Neural crest cell (in vitro differentiated cells): ENCODE measurements at regions not wholly inside any gene's neighbourhood (a gene's known extent, or its start where the extent isn't known, plus 50 kb on each side); places are given as distances from the start of the nearest gene placed in this dataset.
"Not testable (repeated sequence)": the region's sequence is repeated elsewhere in the genome, so short reads cannot be mapped to it uniquely, and the experiment has no call there.

ENCODE experiments used
- DNase-seq: peaks from one replicate; pipeline ENCODE4 v3.0.0; 2021; ENCODE audit warnings: low read depth, mixed read lengths, low spot score
- H3K27ac Mint-ChIP-seq: one replicate; pipeline ENCODE4 v1.8.0; 2021; ENCODE audit warnings: mild to moderate bottlenecking, mixed read lengths; ENCODE audit not compliant: unreplicated experiment
- H3K27me3 Mint-ChIP-seq: 2 replicates; pipeline ENCODE4 v1.8.0; 2021; ENCODE audit warnings: low read depth, mild to moderate bottlenecking, mixed read lengths
- H3K36me3 Mint-ChIP-seq: 2 replicates; pipeline ENCODE4 v1.8.0; 2021; ENCODE audit warnings: low read depth, mild to moderate bottlenecking, mixed read lengths
- H3K4me1 Mint-ChIP-seq: 2 replicates; pipeline ENCODE4 v1.8.0; 2021; ENCODE audit warnings: mixed read lengths
- H3K4me3 Mint-ChIP-seq: one replicate; pipeline ENCODE4 v1.8.0; 2021; ENCODE audit warnings: mild to moderate bottlenecking, mixed read lengths
- H3K9me3 Mint-ChIP-seq: 2 replicates; pipeline ENCODE4 v1.8.0; 2021; ENCODE audit warnings: mixed read lengths
- CTCF ChIP-seq: fragments of 200-600 bp; sonication (generic); conservative IDR thresholded peaks from 2 replicates; pipeline ENCODE4 v1.5.0; 2021; ENCODE audit warnings: antibody characterized with exemption, mild to moderate bottlenecking

- Mint-ChIP-seq H3K27me3 (no peaks in the 10 kb centered on the region), H3K9me3 (no peaks in the 10 kb centered on the region), H3K36me3 (no peaks in the 10 kb centered on the region), H3K4me3 (no peak overlapping the region), H3K4me1 (no peaks in the 10 kb centered on the region), H3K27ac (no peak overlapping the region)
- no peak for TF ChIP-seq CTCF
- no peak for DNase-seq
Measured at GRCh38 chr1:102661481-102661880, 446.8 kb downstream of the COL11A1 start.

GRCh38 chr1:102659876-102660483, 448.3 kb downstream of the COL11A1 start:
- DNase-seq, H3K4me3 Mint-ChIP-seq, H3K4me1 Mint-ChIP-seq, H3K36me3 Mint-ChIP-seq, H3K9me3 Mint-ChIP-seq, H3K27ac Mint-ChIP-seq, H3K27me3 Mint-ChIP-seq: not testable (repeated sequence)

- H3K27ac Mint-ChIP-seq = no peak overlapping the region
- no peaks in the 10 kb centered on the region for H3K9me3 Mint-ChIP-seq
- DNase-seq = no peak
- no peak for TF ChIP-seq CTCF
- H3K4me1 Mint-ChIP-seq = no peaks in the 10 kb centered on the region
- H3K36me3 Mint-ChIP-seq = no peaks in the 10 kb centered on the region
- no peaks in the 10 kb centered on the region for H3K27me3 Mint-ChIP-seq
- H3K4me3 Mint-ChIP-seq = no peak overlapping the region
Measured at GRCh38 chr1:102655034-102655433, 453.3 kb downstream of the COL11A1 start.

- TF ChIP-seq CTCF = no peak
- Mint-ChIP-seq H3K4me3 (no peak overlapping the region), H3K27ac (no peak overlapping the region), H3K36me3 (no peaks in the 10 kb centered on the region), H3K27me3 (no peaks in the 10 kb centered on the region), H3K9me3 (no peaks in the 10 kb centered on the region), H3K4me1 (no peaks in the 10 kb centered on the region)
- no peak for DNase-seq
Measured at GRCh38 chr1:102640872-102641271, 467.4 kb downstream of the COL11A1 start.

- no peaks in the 10 kb centered on the region for H3K4me1 Mint-ChIP-seq
- H3K27me3 Mint-ChIP-seq = no peaks in the 10 kb centered on the region
- no peaks in the 10 kb centered on the region for H3K9me3 Mint-ChIP-seq
Measured at GRCh38 chr1:102640312-102640711, 468.0 kb downstream of the COL11A1 start.

More at GRCh38 chr1:102640312-102640711, 468.0 kb downstream of the COL11A1 start:
- TF ChIP-seq CTCF = no peak
- Mint-ChIP-seq H3K27ac (no peak overlapping the region), H3K36me3 (no peaks in the 10 kb centered on the region), H3K4me3 (no peak overlapping the region)
- no peak for DNase-seq
